ENCODE measurements at regions not wholly inside any gene's neighbourhood (a gene's known extent, or its start where the extent isn't known, plus 50 kb on each side); places are given as distances from the start of the nearest gene placed in this dataset.

DNA sequence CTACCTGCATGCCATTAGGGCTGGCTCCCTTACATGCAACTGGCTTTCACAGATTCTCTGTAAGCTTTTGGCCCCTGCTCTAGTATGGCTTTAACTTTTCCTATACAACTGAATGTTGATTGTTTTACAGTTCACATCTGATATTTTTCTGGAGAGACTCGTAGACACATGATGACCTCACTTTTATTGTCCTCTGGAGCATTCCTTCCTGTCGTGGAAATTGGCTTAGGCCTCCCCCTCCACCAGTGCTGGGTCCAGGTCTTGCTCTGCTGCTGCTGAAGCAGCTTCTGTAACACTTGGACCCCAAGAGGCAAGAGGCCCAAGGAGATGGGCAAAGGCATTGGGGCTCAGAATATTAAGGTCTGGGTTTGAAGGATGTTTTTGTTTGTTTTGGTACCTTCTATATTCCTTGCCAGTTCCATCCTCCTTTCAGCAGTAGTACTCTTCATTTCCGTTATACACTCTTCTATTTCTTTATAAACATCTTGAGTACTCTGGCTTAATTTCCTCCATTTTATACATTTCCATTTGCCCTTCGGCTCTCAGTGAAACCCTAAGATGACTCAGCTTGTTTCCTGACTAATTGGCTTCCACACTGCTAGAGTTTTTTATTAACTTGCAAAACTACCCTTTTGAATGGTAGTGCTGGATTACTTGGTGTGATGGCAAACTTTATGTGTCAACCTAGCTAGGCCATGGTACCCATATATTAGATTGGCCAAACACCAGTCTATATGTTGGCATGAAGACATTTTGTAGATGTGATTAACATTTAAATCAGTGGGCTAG lies 219.8 kb downstream of the CDCA7 start:
- TF ChIP-seq POLR2A (IDR thresholded peaks at IDR 0.05; ENCODE audit: extremely low read depth, insufficient read length) (no peak), MYC (IDR thresholded peaks at IDR 0.05; ENCODE audit: low read depth, low read length) (no peak), CTCF (IDR thresholded peaks at IDR 0.05; ENCODE audit: low read depth, low read length) (no peak)

Measured in NB4 (cell line).